GM19324 (cell line): ENCODE measurements at regions not wholly inside any gene's neighbourhood (a gene's known extent, or its start where the extent isn't known, plus 50 kb on each side); places are given as distances from the start of the nearest gene placed in this dataset.

Experiments used
- ATAC-seq: cut with Tn5 transposase; IDR thresholded peaks from one replicate; pipeline ENCODE4 v1.9.1; 2021; ENCODE audit warnings: mild to moderate bottlenecking, moderate library complexity; ENCODE audit not compliant: unreplicated experiment, low FRiP score

- ATAC-seq: no peak
These were observed 50.3 kb upstream of the SORBS2 start for GRCh38 chr4:185862340-185862739.

DNA sequence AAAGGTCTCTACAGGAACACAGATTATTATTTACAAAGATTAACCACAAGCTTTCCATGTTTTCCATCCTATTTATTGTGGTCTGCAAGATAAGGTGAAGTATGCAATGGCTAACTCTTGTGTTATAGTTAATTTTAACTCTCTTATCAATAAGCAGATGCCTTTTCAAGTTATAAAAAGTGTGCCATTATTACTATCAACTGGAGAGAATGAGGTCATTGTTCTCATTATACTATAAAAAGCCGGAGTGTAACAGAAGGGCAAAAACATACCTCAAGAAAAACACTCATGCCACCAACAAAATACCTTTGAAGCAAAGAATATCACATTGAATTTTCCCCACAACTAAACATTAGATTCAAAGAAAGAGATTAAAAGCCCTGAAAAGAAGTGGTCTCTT, 52.0 kb upstream of the SORBS2 start:
- no peak for ATAC-seq

- ATAC-seq: no peak
These were observed 53.9 kb upstream of the SORBS2 start for GRCh38 chr4:185865901-185866328.

DNA sequence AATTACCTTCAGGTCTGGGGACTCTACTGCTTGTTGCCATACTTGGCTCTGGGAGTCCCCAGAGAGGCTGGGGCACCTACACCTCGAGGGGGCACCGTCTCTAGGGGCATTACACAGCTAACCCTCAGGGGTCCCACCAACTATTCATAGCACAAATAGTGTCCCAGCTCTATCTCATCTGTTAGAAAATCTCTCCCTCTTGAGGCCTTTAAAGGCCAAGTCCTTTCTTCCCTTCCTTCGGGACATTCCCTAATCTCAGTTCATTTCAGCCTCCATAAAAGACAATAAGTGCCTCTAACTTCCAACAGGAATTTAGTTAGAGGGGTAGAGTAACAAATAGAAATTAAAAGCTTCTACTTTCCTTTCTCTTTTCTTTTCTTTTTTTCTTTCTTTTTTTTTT, 55.8 kb upstream of the SORBS2 start:
- no peak for ATAC-seq

GRCh38 chr4:185868983-185869382, 57.0 kb upstream of the SORBS2 start:
- ATAC-seq: no peak

- ATAC-seq: no peak
These were observed 57.4 kb upstream of the SORBS2 start for GRCh38 chr4:185869427-185869826.

DNA sequence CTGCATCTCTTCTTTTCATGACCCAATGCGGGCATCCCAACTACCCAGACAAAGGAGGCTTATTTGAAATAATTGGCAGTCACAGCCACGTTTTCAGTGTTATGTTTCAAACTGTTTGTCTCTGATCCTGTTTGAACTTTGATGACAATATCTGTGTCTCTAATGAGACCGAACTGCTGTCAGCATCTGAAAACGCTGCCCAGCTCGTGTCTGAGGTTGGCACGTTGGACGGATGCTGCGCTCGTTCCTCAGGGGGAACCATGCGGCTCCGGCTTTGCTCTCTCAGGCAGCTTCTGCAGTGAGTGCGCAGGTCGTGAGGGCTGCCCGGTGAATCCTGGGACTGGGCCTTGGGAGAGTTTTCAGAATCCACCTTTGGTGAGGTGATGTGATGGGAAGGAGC, 58.4 kb upstream of the SORBS2 start:
- no peak for ATAC-seq

- no peak for ATAC-seq
These were observed 60.9 kb upstream of the SORBS2 start for GRCh38 chr4:185872747-185873380.

DNA sequence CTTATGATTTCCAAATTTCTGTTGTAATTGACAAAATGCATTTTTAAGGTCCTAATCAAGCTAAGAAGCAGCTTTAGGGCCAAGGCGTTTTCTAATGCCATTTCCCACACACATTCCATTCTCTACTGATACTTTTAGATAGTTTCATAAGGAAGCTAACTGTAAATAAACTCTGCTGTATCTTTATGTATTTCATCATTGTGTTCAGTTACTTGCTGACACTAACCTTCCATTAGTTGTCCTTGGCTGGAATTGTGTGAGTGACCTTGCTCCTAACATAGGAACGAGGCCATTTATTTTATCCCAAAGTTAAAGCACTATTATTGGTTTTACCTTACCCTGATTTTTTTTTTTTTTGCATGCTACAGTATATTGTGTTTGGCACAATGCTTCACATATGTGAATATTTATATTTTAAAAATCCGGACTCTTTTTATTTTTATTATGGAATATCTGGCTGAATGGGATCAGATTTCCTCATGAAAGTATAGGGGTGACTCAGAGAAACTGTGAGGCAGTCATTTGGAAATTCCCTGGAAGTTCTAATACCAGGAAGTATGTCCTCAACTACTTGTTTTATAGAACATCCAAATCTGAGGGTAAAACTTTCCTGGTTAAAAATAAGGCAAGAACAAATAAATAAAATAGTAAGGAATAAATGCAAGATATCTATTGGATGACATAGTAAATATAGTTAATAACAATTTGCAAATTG, 62.7 kb upstream of the SORBS2 start:
- no peak for ATAC-seq

DNA sequence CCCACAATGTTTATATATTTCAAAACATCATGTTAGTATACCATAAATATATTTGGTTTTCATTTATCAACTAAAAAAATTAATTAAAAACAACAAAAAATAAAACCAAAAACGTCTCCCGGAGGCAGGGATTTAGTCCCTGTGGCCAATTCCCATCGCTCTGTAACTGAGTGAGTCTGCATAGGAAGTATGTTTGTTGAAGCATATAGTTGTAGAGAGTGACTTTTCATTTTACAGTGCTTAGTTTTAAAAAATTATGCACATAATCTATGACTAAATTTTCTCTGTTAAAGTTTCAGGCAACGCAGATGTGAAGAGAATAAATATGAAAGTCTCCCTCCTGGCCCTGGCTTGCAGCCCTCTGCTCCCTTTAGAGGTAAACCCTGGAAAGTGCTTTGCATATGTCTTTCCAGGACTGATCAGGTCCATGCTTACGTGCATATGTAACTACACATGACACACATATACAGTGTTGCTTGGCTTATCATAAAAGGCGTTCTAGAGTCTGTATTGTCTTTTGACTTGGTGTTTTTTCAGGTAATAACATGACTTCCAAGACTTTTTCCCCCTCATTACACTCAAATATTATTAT, 63.4 kb upstream of the SORBS2 start:
- ATAC-seq: no peak

- no peak for ATAC-seq
These were observed 66.6 kb upstream of the SORBS2 start for GRCh38 chr4:185878633-185879032.

GRCh38 chr4:185879666-185880312, 67.8 kb upstream of the SORBS2 start:
- ATAC-seq: no peak

GRCh38 chr4:185880571-185880970, 68.6 kb upstream of the SORBS2 start:
- no peak for ATAC-seq

- ATAC-seq: no peak
These were observed 69.4 kb upstream of the SORBS2 start for GRCh38 chr4:185881430-185881829.

DNA sequence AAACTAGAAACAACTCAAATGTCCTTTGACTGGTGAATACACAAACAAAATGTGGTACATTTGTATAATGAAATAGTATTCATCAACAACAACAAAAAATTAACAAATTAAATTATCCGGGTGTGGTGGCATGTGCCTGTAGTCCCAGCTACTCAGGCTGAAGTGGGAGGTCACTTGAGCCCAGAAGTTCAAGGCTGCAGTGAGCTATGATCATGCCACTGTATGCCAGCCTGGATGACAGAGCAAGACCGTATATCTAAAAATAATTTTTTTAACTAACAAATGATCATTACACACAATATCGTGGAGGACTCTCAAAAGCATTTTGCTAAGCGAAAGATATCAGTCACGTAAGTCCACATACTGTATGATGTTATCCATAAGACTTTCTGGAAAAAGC, 71.6 kb upstream of the SORBS2 start:
- ATAC-seq: no peak

DNA sequence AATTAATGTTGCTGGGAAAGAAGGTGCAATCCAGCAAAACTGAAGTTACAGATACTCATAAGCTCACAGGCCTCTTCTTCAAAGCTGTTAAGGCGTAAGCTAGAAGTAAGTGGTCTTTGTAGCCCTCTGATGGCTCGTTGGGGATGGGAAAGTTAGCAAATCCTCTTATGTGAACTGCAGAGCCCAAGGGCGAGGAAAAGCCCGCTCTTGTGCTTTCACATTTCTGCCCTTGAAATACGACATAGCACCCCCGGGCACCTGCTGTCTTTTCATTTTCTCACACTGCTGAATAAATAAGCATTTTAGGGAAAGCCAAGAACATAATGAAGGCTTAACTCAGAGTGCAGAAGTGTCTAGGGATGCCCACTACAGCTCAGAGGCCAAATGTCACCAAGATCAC, 73.1 kb upstream of the SORBS2 start:
- ATAC-seq: no peak

GRCh38 chr4:185885604-185886003, 73.6 kb upstream of the SORBS2 start:
- no peak for ATAC-seq

GRCh38 chr4:185886832-185887524, 75.0 kb upstream of the SORBS2 start:
- no peak for ATAC-seq

- ATAC-seq: no peak
These were observed 76.7 kb upstream of the SORBS2 start for GRCh38 chr4:185888676-185889075.

DNA sequence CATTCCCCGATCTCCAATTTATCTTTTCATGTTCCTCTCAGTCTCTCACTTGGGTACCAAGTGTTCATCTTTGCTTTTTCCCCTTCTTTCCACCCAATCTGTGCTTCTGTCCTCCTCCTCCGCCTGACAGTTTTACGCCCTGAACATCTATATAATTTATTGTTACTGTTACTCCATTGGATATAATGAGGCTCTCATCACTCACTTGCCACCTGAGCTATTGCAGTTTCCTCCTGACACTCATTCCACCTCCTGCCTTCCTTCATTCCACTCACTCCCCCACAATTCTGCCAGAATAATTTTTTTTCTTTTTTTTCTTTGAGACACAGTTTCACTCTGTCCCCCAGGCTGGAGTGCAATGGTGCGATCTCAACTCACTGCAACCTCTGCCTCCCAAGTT, 77.6 kb upstream of the SORBS2 start:
- no peak for ATAC-seq

DNA sequence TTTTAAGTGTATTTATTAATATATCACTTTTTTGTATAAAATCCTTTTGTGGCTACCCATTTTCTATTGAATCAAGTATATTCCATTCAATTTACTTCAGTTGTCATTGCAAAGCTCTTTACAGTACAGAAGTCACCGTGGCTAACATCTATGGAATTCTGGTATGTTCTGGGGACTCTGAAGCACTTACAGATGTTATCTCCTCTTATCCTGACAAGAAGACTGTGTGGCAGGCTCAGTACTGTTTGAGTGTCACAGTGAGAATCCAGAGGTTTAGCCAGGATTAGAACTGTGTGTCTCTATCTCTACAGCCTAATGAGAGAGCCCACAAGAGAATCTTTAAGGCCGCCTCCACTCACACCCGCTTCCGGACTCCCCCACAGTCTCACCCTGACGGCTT, 78.2 kb upstream of the SORBS2 start:
- no peak for ATAC-seq
